Panc1 (cell line): ENCODE measurements at regions not wholly inside any gene's neighbourhood (a gene's known extent, or its start where the extent isn't known, plus 50 kb on each side); places are given as distances from the start of the nearest gene placed in this dataset.

Source experiments
- ATAC-seq: fragments of 200-7000 bp; cut with Tn5 transposase; 2 replicates; pipeline ENCODE4 v1.9.1; 2020; ENCODE audit warnings: mild to moderate bottlenecking, moderate library complexity
- BruUV-seq: library from RNA; stranded (reverse); fragments of 400-500 nt; replicated peaks from 2 replicates; lab custom pipeline; 2021; lab: Mats Ljungman, UMichigan
- CTCF ChIA-PET: fragments of 300-600 bp; sonication (Branson Sonifier 250); formaldehyde crosslinking; loops from one replicate; lab custom pipeline; 2022; ENCODE audit warnings: antibody characterized with exemption; lab: Charles Lee
- POLR2A ChIA-PET: fragments of 300-600 bp; sonication (Branson Sonifier 250); formaldehyde crosslinking; loops from one replicate; lab custom pipeline; 2022; ENCODE audit warnings: antibody characterized with exemption; lab: Charles Lee
- DNase-seq: peaks from one replicate; pipeline ENCODE4 v3.0.0-alpha.2; 2010; ENCODE audit warnings: low read depth, low spot score
- H3K27ac ChIP-seq: 2 replicates; pipeline ENCODE4 v1.5.1; 2011; ENCODE audit warnings: mild to moderate bottlenecking, low read length, inconsistent platforms
- H3K27me3 ChIP-seq: fragments of 200-500 bp; sonication (Bioruptor generic); 2 replicates; pipeline ENCODE4 v1.6.0; 2014; ENCODE audit warnings: low read length, inconsistent platforms; ENCODE audit not compliant: control insufficient read depth, insufficient read depth
- H3K36me3 ChIP-seq: fragments of 200-500 bp; sonication (Bioruptor generic); 2 replicates; pipeline ENCODE4 v1.5.1; 2014; ENCODE audit warnings: inconsistent platforms, mild to moderate bottlenecking, low read length, moderate library complexity; ENCODE audit not compliant: control insufficient read depth, insufficient read depth
- H3K4me1 ChIP-seq: 2 replicates; pipeline ENCODE4 v1.5.1; 2011; ENCODE audit warnings: inconsistent platforms, mild to moderate bottlenecking, low read length, moderate library complexity; ENCODE audit not compliant: control insufficient read depth, insufficient read depth
- H3K4me3 ChIP-seq, 2 experiments: 2 replicates each; pipeline ENCODE4 v1.5.1; 2011 to 2012; ENCODE audit warnings: low read depth in 2 of 2, low read length in 2 of 2, mild to moderate bottlenecking in 2 of 2, inconsistent platforms in 1 of 2, moderate library complexity in 1 of 2
- H3K9me3 ChIP-seq: fragments of 200-500 bp; sonication (Bioruptor generic); 2 replicates; pipeline ENCODE4 v1.5.1; 2014; ENCODE audit warnings: low read depth, mild to moderate bottlenecking, inconsistent platforms, low read length, moderate library complexity; ENCODE audit not compliant: control insufficient read depth, insufficient read depth
- CTCF ChIP-seq: fragments of 450-650 bp; IDR thresholded peaks from 2 replicates; pipeline ENCODE4 v1.5.1; 2017; ENCODE audit warnings: mild to moderate bottlenecking
- POLR2AphosphoS5 ChIP-seq: IDR thresholded peaks from 2 replicates; pipeline ENCODE4 v1.6.1; 2012; ENCODE audit warnings: mild to moderate bottlenecking, low read depth, low read length, moderate library complexity
- REST ChIP-seq, 2 experiments: IDR thresholded peaks; 2 replicates each; pipeline ENCODE4 v1.6.1; 2011 to 2012; ENCODE audit warnings: low read depth in 2 of 2, control low read depth in 1 of 2, low read length in 1 of 2, mild to moderate bottlenecking in 1 of 2, moderate library complexity in 1 of 2; ENCODE audit not compliant: insufficient read depth in 1 of 2
- SIN3A ChIP-seq: IDR thresholded peaks from 2 replicates; pipeline ENCODE4 v1.6.1; 2012; ENCODE audit warnings: low read depth, mild to moderate bottlenecking, low read length, moderate library complexity, borderline replicate concordance; ENCODE audit not compliant: insufficient read depth
- TCF7L2 ChIP-seq: IDR thresholded peaks from 2 replicates; pipeline ENCODE4 v1.6.1; 2011; ENCODE audit warnings: mild to moderate bottlenecking, low read depth, low read length, inconsistent platforms
- in situ Hi-C: cut with HindIII; loops from 2 replicates; pipeline ENCODE4 v1.10.0; 2016; ENCODE audit warnings: low sequenced_read_pairs, low pct_unique_long_range_greater_than_20kb
- intact Hi-C: fragments of 100-400 bp; cut with micrococcal nuclease; formaldehyde crosslinking; loops from one replicate; pipeline ENCODE4 v1.10.0; 2022; ENCODE audit not compliant: unreplicated experiment

- POLR2A ChIA-PET: no interaction called here
- in situ Hi-C loops: no loop called here
- ATAC-seq: no peak
- Histone ChIP-seq H3K4me1 (no peaks in the 10 kb centered on the region), H3K36me3 (no peaks in the 10 kb centered on the region), H3K27me3 (no peaks in the 10 kb centered on the region), H3K4me3 (no peak overlapping the region), H3K9me3 (no peaks in the 10 kb centered on the region), H3K27ac (no peak overlapping the region)
- no TSS peak for BruUV-seq
- intact Hi-C loops: no loop called here
- CTCF ChIA-PET: no interaction called here
- no peak for DNase-seq
- TF ChIP-seq CTCF (no peak), TCF7L2 (no peak), SIN3A (no peak), REST (IDR thresholded peaks at IDR 0.05; ENCODE audit: insufficient read depth in 1 of 2, low read depth in 2 of 2, low read length in 1 of 2) (no peak), POLR2AphosphoS5 (no peak)
Observed at GRCh38 chr7:92926697-92927044, 90.3 kb upstream of the CDK6 start.

GRCh38 chr7:92925876-92926696, 89.7 kb upstream of the CDK6 start:
- Histone ChIP-seq H3K36me3 (no peaks in the 10 kb centered on the region), H3K9me3 (no peaks in the 10 kb centered on the region), H3K27me3 (no peaks in the 10 kb centered on the region), H3K4me1 (no peaks in the 10 kb centered on the region), H3K4me3 (no peak overlapping the region), H3K27ac (no peak overlapping the region)
- DNase-seq (no peak), ATAC-seq (no peak)
- TF ChIP-seq POLR2AphosphoS5 (no peak), SIN3A (no peak), CTCF (no peak), TCF7L2 (no peak), REST (IDR thresholded peaks at IDR 0.05; ENCODE audit: insufficient read depth in 1 of 2, low read depth in 2 of 2, low read length in 1 of 2) (no peak)
- CTCF ChIA-PET: no interaction called here
- intact Hi-C loops (no loop called here), in situ Hi-C loops (no loop called here)
- POLR2A ChIA-PET: no interaction called here
- BruUV-seq: no TSS peak
